Liver (tissue), 8 donors: ENCODE measurements at regions not wholly inside any gene's neighbourhood (a gene's known extent, or its start where the extent isn't known, plus 50 kb on each side); places are given as distances from the start of the nearest gene placed in this dataset.

Source experiments
- DNase-seq: peaks from one replicate; pipeline ENCODE4 v3.0.0-alpha.2; 2017; ENCODE audit warnings: low spot score
- H3K27ac ChIP-seq, 2 donors: one replicate each; pipeline ENCODE4 v1.7.0; 2013; ENCODE audit warnings: inconsistent platforms in 2 of 2, low read length in 2 of 2, control low read depth in 1 of 2, low read depth in 1 of 2, mild to moderate bottlenecking in 1 of 2
- H3K27me3 ChIP-seq, 4 donors: one replicate each; pipeline versions ENCODE4 v1.6.1 to v1.7.0; 2013; ENCODE audit warnings: low read length in 3 of 4, inconsistent platforms in 1 of 4, mild to moderate bottlenecking in 1 of 4, moderate library complexity in 1 of 4; ENCODE audit not compliant: control insufficient read depth in 4 of 4, insufficient read depth in 4 of 4
- H3K36me3 ChIP-seq, 4 donors: one replicate each; pipeline versions ENCODE4 v1.6.1 to v1.7.0; 2013; ENCODE audit warnings: low read length in 3 of 4, mild to moderate bottlenecking in 3 of 4, low read depth in 1 of 4, moderate library complexity in 1 of 4; ENCODE audit not compliant: control insufficient read depth in 4 of 4, insufficient read depth in 3 of 4
- H3K4me1 ChIP-seq, 4 donors: one replicate each; pipeline versions ENCODE4 v1.6.1 to v1.7.0; 2013; ENCODE audit warnings: low read length in 3 of 4, mild to moderate bottlenecking in 3 of 4, moderate library complexity in 1 of 4; ENCODE audit not compliant: control insufficient read depth in 4 of 4, insufficient read depth in 4 of 4
- H3K4me3 ChIP-seq, 3 donors: one replicate each; pipeline versions ENCODE4 v1.6.1 to v1.7.0; 2013; ENCODE audit warnings: low read length in 3 of 3, control low read depth in 1 of 3, low read depth in 1 of 3, mild to moderate bottlenecking in 1 of 3
- H3K9ac ChIP-seq, 2 donors: one replicate each; pipeline ENCODE4 v1.7.0; 2013; ENCODE audit warnings: low read length in 2 of 2, mild to moderate bottlenecking in 2 of 2, moderate library complexity in 2 of 2, control low read depth in 1 of 2, low read depth in 1 of 2
- H3K9me3 ChIP-seq, 4 donors: one replicate each; pipeline versions ENCODE4 v1.6.1 to v1.7.0; 2013; ENCODE audit warnings: low read length in 3 of 4; ENCODE audit not compliant: control insufficient read depth in 4 of 4
- ATF3 ChIP-seq: IDR thresholded peaks from 2 replicates; pipeline ENCODE4 v1.6.1; 2016; ENCODE audit warnings: antibody characterized with exemption
- CTCF ChIP-seq: fragments of 150-350 bp; IDR thresholded peaks from 2 replicates; pipeline ENCODE4 v1.5.1; 2017; ENCODE audit warnings: improper control_type of control experiment, low read depth, low read length; ENCODE audit not compliant: missing input control
- EGR1 ChIP-seq, 2 donors: IDR thresholded peaks; 2 replicates each; pipeline ENCODE4 v1.6.1; 2016 to 2018; ENCODE audit warnings: antibody characterized with exemption in 2 of 2, low read depth in 2 of 2
- FOXA1 ChIP-seq: IDR thresholded peaks from 2 replicates; pipeline ENCODE4 v1.6.1; 2016; ENCODE audit warnings: antibody characterized with exemption
- FOXA2 ChIP-seq: IDR thresholded peaks from 2 replicates; pipeline ENCODE4 v1.6.1; 2016; ENCODE audit warnings: antibody characterized with exemption
- GABPA ChIP-seq, 2 donors: IDR thresholded peaks in 1 of 2; conservative IDR thresholded peaks in 1 of 2; 2 replicates each; pipeline ENCODE4 v1.6.1; 2016; ENCODE audit warnings: antibody characterized with exemption in 2 of 2, mild to moderate bottlenecking in 1 of 2, moderate library complexity in 1 of 2
- HNF4A ChIP-seq, 2 donors: conservative IDR thresholded peaks; 2 replicates each; pipeline ENCODE4 v1.6.1; 2016; ENCODE audit warnings: antibody characterized with exemption in 2 of 2, mild to moderate bottlenecking in 2 of 2
- HNF4G ChIP-seq: IDR thresholded peaks from 2 replicates; pipeline ENCODE4 v1.6.1; 2016; ENCODE audit warnings: antibody characterized with exemption
- JUND ChIP-seq, 2 donors: IDR thresholded peaks; 2 replicates each; pipeline ENCODE4 v1.6.1; 2016; ENCODE audit warnings: antibody characterized with exemption in 2 of 2
- NR2F2 ChIP-seq: IDR thresholded peaks from 2 replicates; pipeline ENCODE4 v1.6.1; 2016; ENCODE audit warnings: antibody characterized with exemption
- RAD21 ChIP-seq, 2 donors: IDR thresholded peaks; 2 replicates each; pipeline ENCODE4 v1.6.1; 2016; ENCODE audit warnings: antibody characterized with exemption in 2 of 2, mild to moderate bottlenecking in 2 of 2
- RXRA ChIP-seq, 2 donors: IDR thresholded peaks; 2 replicates each; pipeline ENCODE4 v1.6.1; 2017 to 2018; ENCODE audit warnings: antibody characterized with exemption in 2 of 2, mild to moderate bottlenecking in 1 of 2
- SP1 ChIP-seq: IDR thresholded peaks from 2 replicates; pipeline ENCODE4 v1.6.1; 2018; ENCODE audit warnings: antibody characterized with exemption, mild to moderate bottlenecking
- TAF1 ChIP-seq: conservative IDR thresholded peaks from 2 replicates; pipeline ENCODE4 v1.6.1; 2016; ENCODE audit warnings: antibody characterized with exemption, mild to moderate bottlenecking
- YY1 ChIP-seq: IDR thresholded peaks from 2 replicates; pipeline ENCODE4 v1.6.1; 2016; ENCODE audit warnings: antibody characterized with exemption, mild to moderate bottlenecking
- WGBS: extraction: QIAGEN DNeasy Blood & Tissue Kit; methylation state at CpG from one replicate; pipeline ENCODE4 v1.1.7; 2013; 5-methylcytosine and 5-hydroxymethylcytosine counted together
- TF ChIP-seq, protein P1 (sequence below): IDR thresholded peaks from 2 replicates; pipeline ENCODE4 v1.6.1; 2016; ENCODE audit warnings: antibody characterized with exemption, mild to moderate bottlenecking
- TF ChIP-seq, protein P2 (sequence below): IDR thresholded peaks from 2 replicates; pipeline ENCODE4 v1.6.1; 2016; ENCODE audit warnings: antibody characterized with exemption
- TF ChIP-seq, protein P3 (sequence below): IDR thresholded peaks from 2 replicates; pipeline ENCODE4 v1.6.1; 2016; ENCODE audit warnings: antibody characterized with exemption
- donor health status: healthy.
- donor health status: healthy.
- donor health status: healthy.
- donor health status: healthy.
- donor health status: healthy.

DNA sequence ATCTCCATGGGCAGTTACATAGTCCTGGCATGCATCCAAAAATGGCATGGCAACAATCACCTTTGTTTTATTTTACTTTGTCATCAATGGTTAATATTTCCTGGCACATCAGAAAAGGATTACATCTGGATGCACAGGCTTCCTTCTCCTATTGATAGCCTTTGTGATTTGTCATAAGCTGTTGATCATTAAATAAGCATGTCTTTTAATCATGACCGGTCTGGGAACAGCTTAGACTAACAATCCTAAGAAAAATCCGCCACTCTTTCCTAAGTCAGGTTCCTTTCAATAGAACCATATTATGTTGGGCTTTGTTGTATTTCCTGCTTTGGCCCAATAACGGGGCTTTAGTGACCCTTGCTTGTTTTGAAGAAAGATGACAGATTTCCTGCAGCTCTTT lies 330.6 kb downstream of the DUSP10 start:
- Histone ChIP-seq H3K27me3 (no peaks in the 10 kb centered on the region), H3K4me1 (no peaks in the 10 kb centered on the region), H3K9ac (no peak overlapping the region), H3K4me3 (no peak overlapping the region), H3K36me3 (no peaks in the 10 kb centered on the region), H3K27ac (no peak overlapping the region), H3K9me3 (no peaks in the 10 kb centered on the region)
- TF ChIP-seq GABPA (IDR thresholded peaks at IDR 0.05 in 1 of 2, conservative IDR thresholded peaks at IDR 0.05 in 1 of 2) (no peak), CTCF (no peak), HNF4G (no peak), FOXA1 (no peak), JUND (IDR thresholded peaks at IDR 0.05) (no peak), ATF3 (no peak), TAF1 (no peak), SP1 (no peak), RXRA (IDR thresholded peaks at IDR 0.05) (no peak), RAD21 (IDR thresholded peaks at IDR 0.05) (no peak), NR2F2 (no peak), YY1 (no peak), EGR1 (IDR thresholded peaks at IDR 0.05; ENCODE audit: low read depth in 2 of 2) (no peak), FOXA2 (no peak), HNF4A (conservative IDR thresholded peaks at IDR 0.05) (no peak)
- TF ChIP-seq, protein P1, sequence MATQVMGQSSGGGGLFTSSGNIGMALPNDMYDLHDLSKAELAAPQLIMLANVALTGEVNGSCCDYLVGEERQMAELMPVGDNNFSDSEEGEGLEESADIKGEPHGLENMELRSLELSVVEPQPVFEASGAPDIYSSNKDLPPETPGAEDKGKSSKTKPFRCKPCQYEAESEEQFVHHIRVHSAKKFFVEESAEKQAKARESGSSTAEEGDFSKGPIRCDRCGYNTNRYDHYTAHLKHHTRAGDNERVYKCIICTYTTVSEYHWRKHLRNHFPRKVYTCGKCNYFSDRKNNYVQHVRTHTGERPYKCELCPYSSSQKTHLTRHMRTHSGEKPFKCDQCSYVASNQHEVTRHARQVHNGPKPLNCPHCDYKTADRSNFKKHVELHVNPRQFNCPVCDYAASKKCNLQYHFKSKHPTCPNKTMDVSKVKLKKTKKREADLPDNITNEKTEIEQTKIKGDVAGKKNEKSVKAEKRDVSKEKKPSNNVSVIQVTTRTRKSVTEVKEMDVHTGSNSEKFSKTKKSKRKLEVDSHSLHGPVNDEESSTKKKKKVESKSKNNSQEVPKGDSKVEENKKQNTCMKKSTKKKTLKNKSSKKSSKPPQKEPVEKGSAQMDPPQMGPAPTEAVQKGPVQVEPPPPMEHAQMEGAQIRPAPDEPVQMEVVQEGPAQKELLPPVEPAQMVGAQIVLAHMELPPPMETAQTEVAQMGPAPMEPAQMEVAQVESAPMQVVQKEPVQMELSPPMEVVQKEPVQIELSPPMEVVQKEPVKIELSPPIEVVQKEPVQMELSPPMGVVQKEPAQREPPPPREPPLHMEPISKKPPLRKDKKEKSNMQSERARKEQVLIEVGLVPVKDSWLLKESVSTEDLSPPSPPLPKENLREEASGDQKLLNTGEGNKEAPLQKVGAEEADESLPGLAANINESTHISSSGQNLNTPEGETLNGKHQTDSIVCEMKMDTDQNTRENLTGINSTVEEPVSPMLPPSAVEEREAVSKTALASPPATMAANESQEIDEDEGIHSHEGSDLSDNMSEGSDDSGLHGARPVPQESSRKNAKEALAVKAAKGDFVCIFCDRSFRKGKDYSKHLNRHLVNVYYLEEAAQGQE = no peak
- TF ChIP-seq, protein P2, sequence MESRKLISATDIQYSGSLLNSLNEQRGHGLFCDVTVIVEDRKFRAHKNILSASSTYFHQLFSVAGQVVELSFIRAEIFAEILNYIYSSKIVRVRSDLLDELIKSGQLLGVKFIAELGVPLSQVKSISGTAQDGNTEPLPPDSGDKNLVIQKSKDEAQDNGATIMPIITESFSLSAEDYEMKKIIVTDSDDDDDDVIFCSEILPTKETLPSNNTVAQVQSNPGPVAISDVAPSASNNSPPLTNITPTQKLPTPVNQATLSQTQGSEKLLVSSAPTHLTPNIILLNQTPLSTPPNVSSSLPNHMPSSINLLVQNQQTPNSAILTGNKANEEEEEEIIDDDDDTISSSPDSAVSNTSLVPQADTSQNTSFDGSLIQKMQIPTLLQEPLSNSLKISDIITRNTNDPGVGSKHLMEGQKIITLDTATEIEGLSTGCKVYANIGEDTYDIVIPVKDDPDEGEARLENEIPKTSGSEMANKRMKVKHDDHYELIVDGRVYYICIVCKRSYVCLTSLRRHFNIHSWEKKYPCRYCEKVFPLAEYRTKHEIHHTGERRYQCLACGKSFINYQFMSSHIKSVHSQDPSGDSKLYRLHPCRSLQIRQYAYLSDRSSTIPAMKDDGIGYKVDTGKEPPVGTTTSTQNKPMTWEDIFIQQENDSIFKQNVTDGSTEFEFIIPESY = no peak
- TF ChIP-seq, protein P3, sequence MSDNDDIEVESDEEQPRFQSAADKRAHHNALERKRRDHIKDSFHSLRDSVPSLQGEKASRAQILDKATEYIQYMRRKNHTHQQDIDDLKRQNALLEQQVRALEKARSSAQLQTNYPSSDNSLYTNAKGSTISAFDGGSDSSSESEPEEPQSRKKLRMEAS = no peak
- 74% methylated on average over 3 of the region's 3 CpGs for WGBS
- no peak for DNase-seq
